NCI-H82 treated with DMSO at 0.1 percent for 48 hours (cell line): ENCODE measurements at regions not wholly inside any gene's neighbourhood (a gene's known extent, or its start where the extent isn't known, plus 50 kb on each side); places are given as distances from the start of the nearest gene placed in this dataset.

ENCODE experiments used
- DNase-seq: peaks from one replicate; lab custom pipeline; 2025; ENCODE audit not compliant: unreplicated experiment; lab: John Stamatoyannopoulos, UW

GRCh38 chr3:8451696-8452095, 49.9 kb upstream of the LMCD1 start:
- DNase-seq = no peak
